ENCODE measurements at regions not wholly inside any gene's neighbourhood (a gene's known extent, or its start where the extent isn't known, plus 50 kb on each side); places are given as distances from the start of the nearest gene placed in this dataset.

GRCh38 chr5:24226479-24226878 is 418.3 kb downstream of the CDH10 start:
- no peak for TF ChIP-seq CTCF (IDR thresholded peaks at IDR 0.05)
- no peak for TF ChIP-seq POLR2A (IDR thresholded peaks at IDR 0.05)
